HG03460 (cell line): ENCODE measurements at regions not wholly inside any gene's neighbourhood (a gene's known extent, or its start where the extent isn't known, plus 50 kb on each side); places are given as distances from the start of the nearest gene placed in this dataset.
"Not testable (repeated sequence)": the region's sequence is repeated elsewhere in the genome, so short reads cannot be mapped to it uniquely, and the experiment has no call there.

Experiments used
- ATAC-seq: cut with Tn5 transposase; IDR thresholded peaks from one replicate; pipeline ENCODE4 v1.9.1; 2021; ENCODE audit not compliant: unreplicated experiment

GRCh38 chr5:12214267-12215015 is 310.2 kb upstream of the CTNND2 start:
- no peak for ATAC-seq

- ATAC-seq, result no peak
Measured at GRCh38 chr5:12208366-12209100, 304.3 kb upstream of the CTNND2 start.

GRCh38 chr5:12204761-12205160 is 300.5 kb upstream of the CTNND2 start:
- no peak for ATAC-seq

GRCh38 chr5:12193536-12193935 is 289.3 kb upstream of the CTNND2 start:
- ATAC-seq, result no peak

- ATAC-seq, result no peak
Measured at GRCh38 chr5:12183003-12183402, 278.8 kb upstream of the CTNND2 start.

GRCh38 chr5:12177851-12178250 is 273.6 kb upstream of the CTNND2 start:
- no peak for ATAC-seq

- no peak for ATAC-seq
Measured at GRCh38 chr5:12177225-12177624, 273.0 kb upstream of the CTNND2 start.

GRCh38 chr5:12175914-12176585 is 271.8 kb upstream of the CTNND2 start:
- ATAC-seq, result no peak

GRCh38 chr5:12174734-12175133 is 270.5 kb upstream of the CTNND2 start:
- ATAC-seq, result no peak

- ATAC-seq, result no peak
Measured at GRCh38 chr5:12169536-12169935, 265.3 kb upstream of the CTNND2 start.

GRCh38 chr5:12162863-12163262 is 258.6 kb upstream of the CTNND2 start:
- no peak for ATAC-seq

- ATAC-seq, result no peak
Measured at GRCh38 chr5:12147513-12147912, 243.3 kb upstream of the CTNND2 start.

GRCh38 chr5:12141496-12141895 is 237.2 kb upstream of the CTNND2 start:
- no peak for ATAC-seq

- ATAC-seq, result no peak
Measured at GRCh38 chr5:12133520-12133919, 229.3 kb upstream of the CTNND2 start.

GRCh38 chr5:12131020-12131419 is 226.8 kb upstream of the CTNND2 start:
- not testable (repeated sequence) for ATAC-seq

- ATAC-seq, result no peak
Measured at GRCh38 chr5:12125895-12126294, 221.6 kb upstream of the CTNND2 start.

- ATAC-seq, result no peak
Measured at GRCh38 chr5:12119657-12120056, 215.4 kb upstream of the CTNND2 start.

GRCh38 chr5:12114075-12114474 is 209.8 kb upstream of the CTNND2 start:
- ATAC-seq, result no peak

GRCh38 chr5:12113062-12113461 is 208.8 kb upstream of the CTNND2 start:
- no peak for ATAC-seq

- no peak for ATAC-seq
Measured at GRCh38 chr5:12111261-12111660, 207.0 kb upstream of the CTNND2 start.

GRCh38 chr5:12110629-12111028 is 206.4 kb upstream of the CTNND2 start:
- ATAC-seq, result no peak
